Uterus (tissue), 3 donors: ENCODE measurements at regions not wholly inside any gene's neighbourhood (a gene's known extent, or its start where the extent isn't known, plus 50 kb on each side); places are given as distances from the start of the nearest gene placed in this dataset.

Experiments
- DNase-seq, 2 donors: peaks; one replicate each; pipeline ENCODE4 v3.0.0-alpha.2; 2019 to 2020
- H3K27ac ChIP-seq, 2 donors: fragments of 200-600 bp; sonication (generic); 1 replicate in 1 of 2; 2 replicates in 1 of 2; pipeline ENCODE4 v1.5.1; 2016 to 2018
- H3K27me3 ChIP-seq, 2 donors: fragments of 200-600 bp; sonication (generic); one replicate each; pipeline ENCODE4 v1.5.1; 2018 to 2019; ENCODE audit warnings: control low read depth in 1 of 2
- H3K36me3 ChIP-seq, 2 donors: fragments of 200-600 bp; sonication (generic); one replicate each; pipeline ENCODE4 v1.5.1; 2019; ENCODE audit warnings: control low read depth in 1 of 2
- H3K4me1 ChIP-seq, 2 donors: fragments of 200-600 bp; sonication (generic); one replicate each; pipeline ENCODE4 v1.5.1; 2018 to 2019; ENCODE audit warnings: control low read depth in 1 of 2
- H3K4me3 ChIP-seq, 2 donors: fragments of 200-600 bp; sonication (generic); 1 replicate in 1 of 2; 2 replicates in 1 of 2; pipeline ENCODE4 v1.5.1; 2018 to 2019; ENCODE audit warnings: mild to moderate bottlenecking in 1 of 2
- H3K9me3 ChIP-seq, 2 donors: fragments of 200-600 bp; sonication (generic); one replicate each; pipeline ENCODE4 v1.5.1; 2019; ENCODE audit warnings: control low read depth in 1 of 2
- POLR2A ChIP-seq, 2 donors: fragments of 450-650 bp; IDR thresholded peaks; one replicate each; pipeline ENCODE4 v1.6.1; 2016; ENCODE audit warnings: antibody characterized with exemption in 2 of 2, mild to moderate bottlenecking in 1 of 2, moderate library complexity in 1 of 2
- intact Hi-C: fragments of 100-400 bp; cut with DNase I; formaldehyde crosslinking; loops from one replicate; pipeline ENCODE4 v1.15.1; 2023; ENCODE audit warnings: low total_unique reads
- TF ChIP-seq, protein P1 (sequence below), 4 experiments: fragments of 200-600 bp in 2 of 4; fragments of 450-650 bp in 2 of 4; sonication (generic) in 2 of 4; IDR thresholded peaks; one replicate each; pipeline ENCODE4 v1.5.1; 2016 to 2019; ENCODE audit warnings: antibody characterized with exemption in 4 of 4, mild to moderate bottlenecking in 2 of 4, moderate library complexity in 1 of 4
- donor health status: DM: yes; HTN: yes; CAD: no.

DNA sequence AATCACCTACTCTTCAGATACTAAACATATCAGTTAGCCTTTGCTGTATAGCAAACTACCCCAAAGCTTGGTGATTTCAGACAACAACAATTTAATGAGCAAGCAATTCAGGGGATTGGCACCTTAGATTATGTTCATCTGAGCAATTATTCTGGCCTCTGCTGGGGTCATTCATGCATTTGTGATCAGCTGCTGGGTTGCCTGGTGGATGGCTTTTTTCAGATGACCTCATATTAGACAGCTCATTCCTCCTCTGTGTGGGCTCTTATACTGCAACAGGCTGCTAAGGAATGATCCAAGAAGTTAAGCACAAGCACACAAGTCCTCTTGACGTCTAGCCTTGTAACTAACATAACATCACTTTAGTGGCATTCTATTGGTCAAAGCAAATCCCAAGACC is 153.0 kb upstream of the PPP1R2C start:
- H3K36me3 ChIP-seq = no peaks in the 10 kb centered on the region
- TF ChIP-seq, protein P1, sequence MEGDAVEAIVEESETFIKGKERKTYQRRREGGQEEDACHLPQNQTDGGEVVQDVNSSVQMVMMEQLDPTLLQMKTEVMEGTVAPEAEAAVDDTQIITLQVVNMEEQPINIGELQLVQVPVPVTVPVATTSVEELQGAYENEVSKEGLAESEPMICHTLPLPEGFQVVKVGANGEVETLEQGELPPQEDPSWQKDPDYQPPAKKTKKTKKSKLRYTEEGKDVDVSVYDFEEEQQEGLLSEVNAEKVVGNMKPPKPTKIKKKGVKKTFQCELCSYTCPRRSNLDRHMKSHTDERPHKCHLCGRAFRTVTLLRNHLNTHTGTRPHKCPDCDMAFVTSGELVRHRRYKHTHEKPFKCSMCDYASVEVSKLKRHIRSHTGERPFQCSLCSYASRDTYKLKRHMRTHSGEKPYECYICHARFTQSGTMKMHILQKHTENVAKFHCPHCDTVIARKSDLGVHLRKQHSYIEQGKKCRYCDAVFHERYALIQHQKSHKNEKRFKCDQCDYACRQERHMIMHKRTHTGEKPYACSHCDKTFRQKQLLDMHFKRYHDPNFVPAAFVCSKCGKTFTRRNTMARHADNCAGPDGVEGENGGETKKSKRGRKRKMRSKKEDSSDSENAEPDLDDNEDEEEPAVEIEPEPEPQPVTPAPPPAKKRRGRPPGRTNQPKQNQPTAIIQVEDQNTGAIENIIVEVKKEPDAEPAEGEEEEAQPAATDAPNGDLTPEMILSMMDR (IDR thresholded peaks at IDR 0.05) = no peak
- TF ChIP-seq POLR2A (IDR thresholded peaks at IDR 0.05) = no peak
- H3K4me1 ChIP-seq = no peaks in the 10 kb centered on the region
- intact Hi-C loops = no loop called here
- no peak overlapping the region for H3K27ac ChIP-seq
- no peak overlapping the region for H3K4me3 ChIP-seq
- no peak for DNase-seq
- no peaks in the 10 kb centered on the region for H3K9me3 ChIP-seq
- H3K27me3 ChIP-seq = no peaks in the 10 kb centered on the region

DNA sequence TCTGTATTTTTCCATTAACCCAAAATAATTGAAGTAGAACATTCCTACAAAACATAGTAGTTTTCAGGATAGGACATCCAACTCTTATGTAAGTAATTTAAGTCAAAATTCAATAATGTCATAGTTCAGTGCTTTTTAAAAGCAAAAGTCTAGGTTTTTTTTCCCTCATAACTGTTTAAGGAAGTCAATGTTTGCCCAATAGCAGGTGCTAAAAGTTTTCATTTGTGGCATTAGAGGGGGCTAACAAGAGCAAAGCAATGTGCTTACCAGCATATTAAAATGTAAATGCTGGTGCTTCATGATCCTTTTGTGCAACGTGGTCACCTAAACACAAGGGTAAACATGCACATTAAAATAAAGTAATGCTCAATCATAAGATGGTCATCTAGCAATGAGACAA is 155.2 kb upstream of the PPP1R2C start:
- Histone ChIP-seq H3K27me3 (no peaks in the 10 kb centered on the region), H3K4me1 (no peaks in the 10 kb centered on the region), H3K4me3 (no peak overlapping the region), H3K36me3 (no peaks in the 10 kb centered on the region), H3K27ac (no peak overlapping the region), H3K9me3 (no peaks in the 10 kb centered on the region)
- intact Hi-C loops = no loop called here
- TF ChIP-seq, protein P1 (IDR thresholded peaks at IDR 0.05) = no peak
- TF ChIP-seq POLR2A (IDR thresholded peaks at IDR 0.05) = no peak
- DNase-seq = no peak

DNA sequence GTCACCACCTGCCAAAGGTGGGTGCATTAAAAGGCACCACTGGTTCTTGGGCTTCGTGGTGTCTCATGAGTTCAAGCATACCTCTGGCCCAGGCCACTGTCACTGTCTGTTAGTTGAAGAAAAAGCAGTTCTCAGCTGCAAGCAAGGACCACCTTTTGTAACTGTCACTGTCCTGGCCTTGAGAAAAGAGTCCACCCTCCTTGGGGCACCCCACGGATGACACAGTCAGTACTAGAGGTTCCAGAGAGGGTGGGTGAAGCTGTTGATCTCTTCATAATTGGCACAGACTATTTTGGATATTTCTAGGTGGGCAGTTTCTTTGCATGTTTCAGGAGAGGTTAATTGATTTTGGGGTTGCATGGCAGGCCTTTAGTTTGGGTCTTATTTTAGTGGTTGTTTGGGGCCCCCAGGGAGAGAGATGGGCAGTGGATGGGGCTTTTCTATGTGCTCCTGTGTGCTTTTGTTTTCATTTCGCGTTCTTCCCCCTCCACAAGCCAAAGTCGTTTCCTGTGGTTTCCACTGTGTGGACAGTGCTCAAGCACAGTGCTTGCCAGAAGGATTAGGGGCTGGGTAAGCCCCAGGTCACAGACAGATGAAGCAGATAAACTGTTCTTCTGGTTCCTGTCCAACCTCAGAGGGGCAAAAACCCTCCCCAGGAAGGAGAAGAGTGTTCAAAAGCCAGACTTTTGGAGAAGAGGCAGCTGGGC is 156.2 kb upstream of the PPP1R2C start:
- Histone ChIP-seq H3K27me3 (no peaks in the 10 kb centered on the region), H3K9me3 (no peaks in the 10 kb centered on the region), H3K4me1 (no peaks in the 10 kb centered on the region), H3K4me3 (no peak overlapping the region), H3K27ac (no peak overlapping the region), H3K36me3 (no peaks in the 10 kb centered on the region)
- intact Hi-C loops = no loop called here
- TF ChIP-seq POLR2A (IDR thresholded peaks at IDR 0.05) = no peak
- TF ChIP-seq, protein P1 (IDR thresholded peaks at IDR 0.05) = no peak
- no peak for DNase-seq

DNA sequence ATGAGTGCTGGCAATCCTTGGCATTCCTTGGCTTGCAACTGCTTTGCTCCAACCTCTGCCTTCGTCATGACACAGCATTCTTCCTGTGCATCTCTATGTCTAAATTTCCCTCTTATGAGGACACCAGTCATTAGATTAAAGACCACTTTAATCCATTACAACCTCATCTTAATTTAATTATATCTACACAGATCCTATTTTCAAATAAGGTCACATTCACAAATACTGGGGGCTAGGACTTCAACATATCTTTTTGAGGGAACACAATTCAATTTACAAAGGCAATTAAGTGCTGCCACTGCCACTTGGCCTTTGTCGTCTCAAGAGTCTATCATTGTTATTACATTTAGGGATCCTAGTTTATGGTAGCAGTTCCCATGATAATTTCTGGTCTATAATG is 163.7 kb upstream of the PPP1R2C start:
- no peak for DNase-seq
- H3K27me3 ChIP-seq = no peaks in the 10 kb centered on the region
- no peak for TF ChIP-seq POLR2A (IDR thresholded peaks at IDR 0.05)
- TF ChIP-seq, protein P1 (IDR thresholded peaks at IDR 0.05) = no peak
- no peak overlapping the region for H3K4me3 ChIP-seq
- no peaks in the 10 kb centered on the region for H3K4me1 ChIP-seq
- no peaks in the 10 kb centered on the region for H3K9me3 ChIP-seq
- intact Hi-C loops = no loop called here
- no peak overlapping the region for H3K27ac ChIP-seq
- no peaks in the 10 kb centered on the region for H3K36me3 ChIP-seq

DNA sequence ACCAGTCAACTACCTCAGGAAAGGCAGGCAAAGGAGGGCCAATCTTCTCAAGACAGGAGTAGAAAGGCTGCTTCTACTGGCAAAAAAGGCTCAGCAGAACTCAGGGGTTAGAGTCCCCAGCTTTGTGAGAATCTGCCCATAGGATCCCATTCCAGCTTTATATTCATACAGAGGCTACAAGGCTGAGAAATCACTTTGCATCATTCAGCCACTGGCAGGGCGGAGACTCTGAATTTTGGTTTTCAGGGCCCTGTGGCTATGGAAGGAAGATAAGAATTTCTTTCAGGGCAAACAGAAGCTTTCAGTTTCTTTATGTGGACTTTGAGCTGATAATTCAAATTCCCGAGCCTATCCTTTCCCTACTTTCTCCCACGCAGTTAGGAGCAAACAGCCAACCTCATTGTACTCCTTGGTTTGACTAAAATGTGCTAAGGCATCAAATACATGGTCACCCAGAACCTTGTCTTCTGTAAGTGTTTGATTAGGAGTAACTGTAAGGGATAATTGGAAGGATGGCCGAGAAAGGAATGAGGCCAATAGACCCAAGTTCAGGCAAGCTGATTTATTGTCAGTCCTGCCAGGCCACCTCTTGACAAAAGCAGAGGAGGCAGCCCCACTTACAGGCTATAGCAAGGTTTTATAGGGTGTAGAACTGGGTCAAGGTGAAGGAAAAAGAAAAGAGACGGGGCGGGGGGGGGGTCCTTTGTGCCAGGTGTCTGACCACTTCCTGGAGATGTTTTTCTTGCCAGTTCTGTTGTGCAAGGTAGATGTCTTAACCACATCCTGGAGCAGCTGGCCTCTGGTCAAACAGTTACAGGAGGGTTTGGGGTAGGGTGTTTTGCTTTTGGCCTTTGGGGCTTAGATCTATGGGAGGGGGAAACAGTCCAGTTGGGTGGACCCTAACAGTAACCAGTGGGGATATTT is 165.3 kb upstream of the PPP1R2C start:
- Histone ChIP-seq H3K4me3 (no peak overlapping the region), H3K36me3 (no peaks in the 10 kb centered on the region), H3K27me3 (no peaks in the 10 kb centered on the region), H3K9me3 (no peaks in the 10 kb centered on the region), H3K27ac (no peak overlapping the region), H3K4me1 (no peaks in the 10 kb centered on the region)
- TF ChIP-seq POLR2A (IDR thresholded peaks at IDR 0.05) = no peak
- TF ChIP-seq, protein P1 (IDR thresholded peaks at IDR 0.05) = no peak
- DNase-seq = no peak
- intact Hi-C loops = no loop called here
